Duodenal mucosa (tissue), 2 donors: ENCODE measurements at regions not wholly inside any gene's neighbourhood (a gene's known extent, or its start where the extent isn't known, plus 50 kb on each side); places are given as distances from the start of the nearest gene placed in this dataset.

Experiments
- H3K27ac ChIP-seq: one replicate; pipeline ENCODE4 v1.7.0; 2013; ENCODE audit warnings: low read depth, low read length
- H3K27me3 ChIP-seq, 2 donors: one replicate each; pipeline ENCODE4 v1.7.0; 2013; ENCODE audit warnings: low read length in 2 of 2, control low read depth in 1 of 2; ENCODE audit not compliant: insufficient read depth in 2 of 2, control insufficient read depth in 1 of 2
- H3K36me3 ChIP-seq, 2 donors: one replicate each; pipeline ENCODE4 v1.7.0; 2013; ENCODE audit warnings: low read length in 2 of 2, control low read depth in 1 of 2; ENCODE audit not compliant: insufficient read depth in 2 of 2, control insufficient read depth in 1 of 2
- H3K4me1 ChIP-seq, 2 donors: one replicate each; pipeline ENCODE4 v1.7.0; 2013; ENCODE audit warnings: low read length in 2 of 2, control low read depth in 1 of 2; ENCODE audit not compliant: insufficient read depth in 2 of 2, control insufficient read depth in 1 of 2
- H3K4me3 ChIP-seq, 2 donors: one replicate each; pipeline ENCODE4 v1.7.0; 2013; ENCODE audit warnings: low read length in 2 of 2, low read depth in 1 of 2
- H3K9ac ChIP-seq, 2 donors: one replicate each; pipeline ENCODE4 v1.7.0; 2013; ENCODE audit warnings: low read length in 2 of 2, low read depth in 1 of 2
- H3K9me3 ChIP-seq, 2 donors: one replicate each; pipeline ENCODE4 v1.7.0; 2013; ENCODE audit warnings: low read length in 2 of 2, control low read depth in 1 of 2; ENCODE audit not compliant: control insufficient read depth in 1 of 2

DNA sequence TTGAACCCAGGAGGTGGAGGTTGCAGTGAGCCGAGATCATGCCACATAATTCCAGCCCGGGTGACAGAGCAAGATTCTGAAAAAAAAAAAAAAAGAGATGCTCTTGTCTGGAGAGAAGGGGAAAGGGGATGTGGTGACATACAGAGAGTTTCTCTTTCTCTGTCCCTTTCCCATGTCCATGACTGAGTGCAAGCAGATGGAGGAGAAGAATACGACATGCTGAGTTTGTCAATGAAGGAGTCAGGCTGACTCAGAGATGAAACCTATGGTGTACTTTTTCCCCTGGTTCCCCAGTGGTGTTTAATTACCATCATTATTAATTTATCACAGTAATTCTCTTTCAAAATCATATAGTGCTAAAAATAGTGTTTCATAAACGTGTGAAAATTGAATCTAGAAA is 448.8 kb downstream of the FOXO1 start:
- Histone ChIP-seq H3K36me3 (no peaks in the 10 kb centered on the region), H3K9me3 (no peaks in the 10 kb centered on the region), H3K4me1 (peaks cover 0 to 7% of the 10 kb centered on the region in 2 donors), H3K27ac (no peak overlapping the region), H3K27me3 (no peaks in the 10 kb centered on the region), H3K4me3 (no peak overlapping the region), H3K9ac (no peak overlapping the region)

DNA sequence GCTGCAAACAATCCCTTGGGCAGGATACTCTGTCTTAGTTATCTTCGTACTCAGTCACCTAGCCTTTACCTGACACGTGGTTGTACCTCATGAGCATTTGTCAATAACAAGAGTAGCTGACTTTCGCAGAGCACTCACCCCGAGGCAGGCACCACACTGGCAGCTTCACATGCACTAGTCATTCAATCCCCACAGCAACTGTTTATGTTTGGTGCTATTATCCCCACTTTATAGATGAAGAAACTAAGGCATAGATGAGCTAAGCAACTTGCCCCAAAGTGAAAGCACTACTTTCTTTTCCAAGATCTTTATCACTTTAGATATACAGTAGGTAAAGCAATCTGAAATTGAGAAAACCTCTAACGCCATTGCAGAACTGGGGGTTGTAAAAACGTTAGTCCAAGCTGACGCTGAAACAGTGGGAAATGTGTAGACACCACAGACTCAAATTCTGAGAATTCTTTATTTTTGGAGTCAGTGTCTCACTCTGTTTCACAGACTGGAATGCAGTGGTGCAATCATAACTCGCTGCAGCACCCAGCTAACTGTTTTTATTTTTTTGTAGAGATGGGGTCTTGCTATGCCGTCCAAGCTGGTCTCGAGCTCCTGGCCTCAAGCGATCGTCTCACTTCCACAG is 446.0 kb downstream of the FOXO1 start:
- no peaks in the 10 kb centered on the region for H3K36me3 ChIP-seq
- no peaks in the 10 kb centered on the region for H3K27me3 ChIP-seq
- peak overlapping the region; percentile 26 for H3K27ac ChIP-seq
- no peaks in the 10 kb centered on the region for H3K9me3 ChIP-seq
- H3K4me1 ChIP-seq = peaks cover 0 to 7% of the 10 kb centered on the region in 2 donors
- no peak overlapping the region for H3K4me3 ChIP-seq
- H3K9ac ChIP-seq = no peak overlapping the region

DNA sequence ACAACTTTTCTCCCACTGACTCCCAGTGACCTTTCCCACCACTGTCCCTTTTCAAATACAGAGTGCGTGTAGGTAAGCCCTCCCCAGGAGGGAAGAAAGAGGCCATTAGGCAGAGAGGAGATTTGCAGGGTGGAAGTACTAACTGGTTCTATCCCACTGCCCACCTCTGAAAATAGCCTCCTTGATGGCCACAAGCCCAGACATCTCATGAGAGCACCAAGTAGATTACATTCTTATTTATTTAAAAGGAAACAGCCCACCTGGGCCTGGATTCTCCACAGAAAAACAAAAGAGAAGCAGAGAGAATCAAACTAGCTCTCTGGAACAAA is 445.3 kb downstream of the FOXO1 start:
- H3K4me1 ChIP-seq = peaks cover 0 to 7% of the 10 kb centered on the region in 2 donors
- H3K27ac ChIP-seq = peak overlapping the region; percentile 26
- H3K36me3 ChIP-seq = no peaks in the 10 kb centered on the region
- H3K27me3 ChIP-seq = no peaks in the 10 kb centered on the region
- no peaks in the 10 kb centered on the region for H3K9me3 ChIP-seq
- no peak overlapping the region for H3K9ac ChIP-seq
- no peak overlapping the region for H3K4me3 ChIP-seq

DNA sequence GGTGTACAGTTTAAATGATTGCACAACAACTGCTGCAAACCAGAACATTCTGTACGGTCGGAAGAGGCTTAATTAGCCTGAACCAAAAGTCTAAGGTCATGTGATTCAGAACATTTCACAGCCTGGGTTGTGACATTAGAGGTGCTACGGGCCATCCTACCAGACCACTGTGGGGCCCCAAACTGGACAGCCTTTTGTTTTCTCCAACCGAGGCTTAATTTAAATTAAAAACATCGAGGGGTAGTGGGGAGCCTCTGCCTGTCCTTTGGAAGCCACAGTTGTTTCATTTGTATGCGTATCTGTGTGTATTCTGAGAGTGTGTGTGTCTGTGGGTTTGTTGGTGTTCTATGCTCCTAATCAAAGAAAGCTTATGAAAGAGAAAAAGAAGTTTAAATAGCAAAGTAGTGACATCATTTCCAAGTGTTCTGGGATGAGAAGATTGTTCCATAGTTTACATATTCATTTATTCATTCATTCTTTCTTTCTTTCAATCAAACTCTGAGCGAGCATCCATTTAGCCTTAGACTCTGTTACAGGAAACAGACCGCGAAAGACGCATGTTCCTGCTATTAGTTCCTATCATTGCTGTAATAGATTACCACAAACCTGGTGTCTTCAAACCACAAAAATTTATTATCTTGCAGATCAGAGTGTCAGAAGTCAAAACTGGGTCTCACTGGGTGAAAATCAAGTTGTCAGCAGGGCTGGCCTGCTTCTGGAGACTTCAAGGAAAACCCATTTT is 444.8 kb downstream of the FOXO1 start:
- Histone ChIP-seq H3K9me3 (no peaks in the 10 kb centered on the region), H3K4me1 (peaks cover 0 to 7% of the 10 kb centered on the region in 2 donors), H3K36me3 (no peaks in the 10 kb centered on the region), H3K9ac (no peak overlapping the region), H3K27me3 (no peaks in the 10 kb centered on the region), H3K4me3 (no peak overlapping the region), H3K27ac (peak overlapping the region; percentile 37)

DNA sequence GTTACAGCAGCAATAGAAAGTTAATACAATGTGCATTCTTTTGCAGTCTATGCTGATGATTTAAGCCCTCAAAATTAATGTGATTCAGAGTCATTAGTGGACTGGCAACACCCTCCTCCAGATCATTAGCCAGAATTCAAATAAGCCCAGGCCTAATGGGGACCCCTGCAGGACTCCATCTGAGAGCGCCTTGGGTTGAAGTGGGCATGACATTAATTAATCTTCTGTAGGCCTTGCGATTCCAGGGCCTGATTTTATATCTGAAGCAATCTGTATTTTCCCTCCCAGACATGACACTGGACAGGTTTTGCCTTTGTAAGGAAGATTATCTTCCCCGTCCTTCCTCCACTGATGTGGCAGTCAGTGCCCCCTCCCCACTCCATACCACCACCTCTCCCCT is 442.9 kb downstream of the FOXO1 start:
- Histone ChIP-seq H3K4me1 (peaks cover 0 to 7% of the 10 kb centered on the region in 2 donors), H3K9me3 (no peaks in the 10 kb centered on the region), H3K4me3 (no peak overlapping the region), H3K36me3 (no peaks in the 10 kb centered on the region), H3K27ac (no peak overlapping the region), H3K9ac (no peak overlapping the region), H3K27me3 (no peaks in the 10 kb centered on the region)

DNA sequence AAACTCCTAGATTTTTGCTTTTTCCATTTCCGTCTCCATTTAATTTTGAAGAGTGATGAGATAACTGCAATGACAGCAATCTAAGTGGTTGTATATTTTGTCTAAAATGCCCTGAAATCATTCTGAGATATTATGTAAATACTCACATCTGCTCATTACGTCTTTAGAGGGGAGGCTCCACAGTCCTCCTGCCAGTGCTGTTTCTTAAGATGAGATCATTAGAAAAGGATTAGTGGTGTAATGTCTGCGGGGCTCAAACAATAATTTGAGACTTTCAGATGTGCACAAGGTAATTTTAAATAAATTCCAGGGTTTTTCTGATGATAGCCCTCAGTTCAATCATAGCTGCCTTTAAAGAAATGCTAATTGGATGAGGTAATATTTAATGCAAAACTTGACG is 437.9 kb downstream of the FOXO1 start:
- no peaks in the 10 kb centered on the region for H3K27me3 ChIP-seq
- H3K9ac ChIP-seq = no peak overlapping the region
- no peaks in the 10 kb centered on the region for H3K36me3 ChIP-seq
- H3K27ac ChIP-seq = no peak overlapping the region
- H3K4me1 ChIP-seq = no peaks in the 10 kb centered on the region
- H3K9me3 ChIP-seq = no peaks in the 10 kb centered on the region
- no peak overlapping the region for H3K4me3 ChIP-seq

DNA sequence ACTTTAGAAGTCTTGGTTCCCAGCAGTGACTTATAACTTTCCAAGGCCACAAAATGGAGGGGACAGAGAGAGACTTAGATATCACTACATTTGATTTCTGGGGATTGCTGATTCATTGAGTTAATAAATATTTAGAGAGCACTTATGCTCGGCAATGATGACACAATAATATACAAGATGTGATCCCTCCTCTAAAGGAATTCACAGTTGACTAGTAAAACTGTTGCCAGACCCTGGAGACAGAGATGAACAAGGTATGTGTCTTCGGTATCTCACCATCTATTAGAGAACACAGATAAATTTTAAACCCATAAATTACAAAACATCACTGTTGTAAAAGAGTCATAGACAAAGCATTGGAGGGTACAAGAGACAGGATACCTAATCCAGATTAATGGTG is 437.5 kb downstream of the FOXO1 start:
- Histone ChIP-seq H3K36me3 (no peaks in the 10 kb centered on the region), H3K27ac (no peak overlapping the region), H3K9ac (no peak overlapping the region), H3K4me1 (no peaks in the 10 kb centered on the region), H3K9me3 (no peaks in the 10 kb centered on the region), H3K4me3 (no peak overlapping the region), H3K27me3 (no peaks in the 10 kb centered on the region)

DNA sequence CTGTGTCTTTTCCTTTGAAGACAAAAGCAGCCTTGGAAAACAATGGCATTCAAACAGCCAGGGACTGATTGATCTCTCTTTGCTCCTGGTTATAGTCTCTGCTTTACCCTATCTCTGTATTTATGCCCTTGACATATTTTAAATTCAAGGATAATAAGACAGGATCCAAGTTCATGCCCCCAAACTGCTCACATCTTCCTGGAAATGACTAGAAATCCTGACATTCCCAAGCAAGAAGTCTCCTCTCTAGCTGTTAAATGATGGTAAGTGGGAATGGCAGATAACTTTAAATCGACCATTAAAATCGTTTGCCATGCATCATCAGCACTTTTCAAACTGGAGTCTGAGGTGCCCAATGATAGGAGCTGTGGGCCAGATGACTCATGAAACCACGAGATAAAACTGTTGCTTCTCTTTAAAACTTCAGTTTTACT is 435.6 kb downstream of the FOXO1 start:
- Histone ChIP-seq H3K27ac (no peak overlapping the region), H3K9me3 (no peaks in the 10 kb centered on the region), H3K9ac (no peak overlapping the region), H3K36me3 (no peaks in the 10 kb centered on the region), H3K4me1 (no peaks in the 10 kb centered on the region), H3K4me3 (no peak overlapping the region), H3K27me3 (no peaks in the 10 kb centered on the region)

DNA sequence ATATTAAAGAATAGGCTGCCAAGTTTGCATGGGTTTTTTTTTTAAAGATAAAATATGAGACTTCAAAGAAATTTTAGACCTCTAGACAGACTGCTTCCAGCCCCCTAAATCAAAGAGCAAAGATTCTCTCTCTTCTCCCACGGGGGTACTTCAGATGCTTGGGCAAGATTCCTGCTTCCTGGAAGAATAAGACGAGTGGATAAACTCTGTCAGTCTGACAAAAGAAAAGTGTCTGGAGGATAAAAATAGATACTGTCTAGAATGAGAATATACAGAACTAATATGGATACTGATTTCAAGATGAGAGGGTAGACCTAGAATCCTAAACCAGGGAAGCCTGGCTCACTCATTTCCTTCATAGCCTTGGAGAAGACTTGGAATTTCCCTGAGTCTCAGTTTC is 435.1 kb downstream of the FOXO1 start:
- Histone ChIP-seq H3K36me3 (no peaks in the 10 kb centered on the region), H3K27ac (no peak overlapping the region), H3K4me1 (no peaks in the 10 kb centered on the region), H3K27me3 (no peaks in the 10 kb centered on the region), H3K4me3 (no peak overlapping the region), H3K9ac (no peak overlapping the region), H3K9me3 (no peaks in the 10 kb centered on the region)

DNA sequence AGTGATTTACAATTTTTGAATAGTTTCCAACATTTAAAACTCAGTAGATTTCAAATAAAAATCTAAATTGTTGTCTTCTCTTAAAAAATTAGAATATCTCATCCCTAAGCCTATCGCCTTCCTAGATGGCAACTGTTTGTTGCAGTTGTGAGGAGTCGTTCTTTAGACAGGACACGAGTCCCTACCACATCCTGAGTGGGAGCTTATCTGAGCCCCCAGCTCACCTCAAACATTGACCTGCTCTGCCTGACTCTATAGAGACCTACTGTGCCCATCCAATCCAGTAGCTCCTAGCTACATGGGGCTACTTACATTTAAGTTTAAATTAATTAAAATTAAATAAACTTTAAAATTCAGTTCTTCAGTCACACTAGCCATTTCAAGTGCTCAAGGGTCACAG is 434.7 kb downstream of the FOXO1 start:
- Histone ChIP-seq H3K4me1 (no peaks in the 10 kb centered on the region), H3K27ac (no peak overlapping the region), H3K4me3 (no peak overlapping the region), H3K36me3 (no peaks in the 10 kb centered on the region), H3K27me3 (no peaks in the 10 kb centered on the region), H3K9me3 (no peaks in the 10 kb centered on the region), H3K9ac (no peak overlapping the region)
